OCI-LY3 (cell line): ENCODE measurements at regions not wholly inside any gene's neighbourhood (a gene's known extent, or its start where the extent isn't known, plus 50 kb on each side); places are given as distances from the start of the nearest gene placed in this dataset.

Experiments
- CTCF ChIP-seq: fragments of 200-600, 300-600 bp; sonication (generic); IDR thresholded peaks from 2 replicates; pipeline ENCODE4 v1.5.1; 2014; ENCODE audit warnings: antibody characterized with exemption, low read length, low read depth
- EZH2phosphoT487 ChIP-seq: fragments of 200-600 bp; shearing (Covaris generic); IDR thresholded peaks from 2 replicates; pipeline ENCODE4 v1.6.1; 2018; ENCODE audit warnings: antibody characterized with exemption, mixed run types, low read depth

GRCh38 chr1:209057083-209057482 is 526.4 kb upstream of the CAMK1G start:
- no peak for TF ChIP-seq CTCF
- TF ChIP-seq EZH2phosphoT487 = no peak
